ENCODE measurements at regions not wholly inside any gene's neighbourhood (a gene's known extent, or its start where the extent isn't known, plus 50 kb on each side); places are given as distances from the start of the nearest gene placed in this dataset.

DNA sequence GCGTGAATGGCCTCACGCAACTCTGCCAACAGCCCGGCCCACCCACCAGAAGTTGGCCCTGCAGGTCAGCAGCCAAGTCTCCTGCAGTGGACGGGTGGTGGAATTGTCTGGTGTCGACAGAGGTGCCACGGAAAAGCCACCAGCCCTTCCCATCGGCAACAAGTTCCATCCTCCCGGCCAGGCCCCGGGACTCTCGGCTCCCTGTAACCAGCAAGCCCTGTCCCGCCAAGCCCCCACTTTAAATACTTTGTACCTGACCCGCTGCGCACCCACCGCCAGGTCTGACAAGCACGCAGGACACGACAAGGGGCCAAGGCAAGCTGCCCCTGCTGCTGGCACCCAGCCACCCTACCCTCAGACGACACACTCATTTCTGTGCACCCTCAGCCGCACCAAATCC is 100.8 kb downstream of the RBFOX3 start:
- TF ChIP-seq CTCF (IDR thresholded peaks at IDR 0.05) (no peak), POLR2A (IDR thresholded peaks at IDR 0.05) (no peak)
